SK-N-SH (cell line): ENCODE measurements at regions not wholly inside any gene's neighbourhood (a gene's known extent, or its start where the extent isn't known, plus 50 kb on each side); places are given as distances from the start of the nearest gene placed in this dataset.

Experiments
- CTCF ChIA-PET: fragments of 300-600, 350-600 bp; formaldehyde crosslinking; extraction: SDS; loops from one replicate; lab custom pipeline; 2021; lab: Yijun Ruan, JAX
- POLR2A ChIA-PET: fragments of 350-600 bp; sonication (Branson Sonifier 250); formaldehyde crosslinking; extraction: SDS; loops from one replicate; lab custom pipeline; 2020; ENCODE audit warnings: antibody characterized with exemption, inconsistent platforms; lab: Yijun Ruan, JAX
- DNase-seq: peaks from one replicate; pipeline ENCODE4 v3.0.0; 2012
- H2AFZ ChIP-seq: fragments of 200-600 bp; sonication (generic); 2 replicates; pipeline ENCODE4 v1.8.1; 2016; ENCODE audit warnings: antibody characterized with exemption, mild to moderate bottlenecking, low read depth
- H3F3A ChIP-seq: fragments of 200-600 bp; sonication (generic); replicated peaks from 2 replicates; pipeline ENCODE3; 2016; ENCODE audit warnings: antibody characterized with exemption, mild to moderate bottlenecking; ENCODE audit not compliant: insufficient read depth
- H3K27ac ChIP-seq, 2 experiments: fragments of 200-500 bp in 1 of 2; fragments of 200-600 bp in 1 of 2; sonication (Bioruptor generic) in 1 of 2; sonication (generic), shearing (Covaris generic) in 1 of 2; 2 replicates each; pipeline versions ENCODE4 v1.5.1 to v1.6.1; 2014 to 2016; ENCODE audit warnings: low read depth in 2 of 2, inconsistent platforms in 1 of 2, low read length in 1 of 2, mild to moderate bottlenecking in 1 of 2, mixed read lengths in 1 of 2
- H3K27me3 ChIP-seq: fragments of 200-600 bp; sonication (generic), shearing (Covaris generic); 2 replicates; pipeline ENCODE4 v1.6.1; 2016; ENCODE audit warnings: mixed run types; ENCODE audit not compliant: insufficient read depth
- H3K36me3 ChIP-seq, 2 experiments: fragments of 200-500 bp in 1 of 2; fragments of 200-600 bp in 1 of 2; sonication (Bioruptor generic) in 1 of 2; sonication (generic) in 1 of 2; replicated peaks in 1 of 2; 2 replicates each; pipeline versions ENCODE3 to v1.5.1; 2014 to 2016; ENCODE audit warnings: low read length in 1 of 2, mild to moderate bottlenecking in 1 of 2; ENCODE audit not compliant: insufficient read depth in 2 of 2, control insufficient read depth in 1 of 2
- H3K4me1 ChIP-seq, 2 experiments: fragments of 200-500 bp in 1 of 2; fragments of 200-600 bp in 1 of 2; sonication (Bioruptor generic) in 1 of 2; sonication (generic), shearing (Covaris generic) in 1 of 2; 2 replicates each; pipeline versions ENCODE4 v1.5.1 to v1.6.1; 2014 to 2016; ENCODE audit warnings: low read depth in 1 of 2, low read length in 1 of 2, mixed run types in 1 of 2; ENCODE audit not compliant: insufficient read depth in 2 of 2, control insufficient read depth in 1 of 2
- H3K4me2 ChIP-seq: fragments of 200-600 bp; sonication (generic), shearing (Covaris generic); 2 replicates; pipeline ENCODE4 v1.6.1; 2017; ENCODE audit warnings: mixed run types
- H3K4me3 ChIP-seq, 2 experiments: fragments of 200-500 bp in 1 of 2; fragments of 200-600 bp in 1 of 2; sonication (Bioruptor generic) in 1 of 2; sonication (generic), shearing (Covaris generic) in 1 of 2; 2 replicates each; pipeline versions ENCODE4 v1.5.1 to v1.8.1; 2014 to 2016; ENCODE audit warnings: low read depth in 2 of 2, inconsistent platforms in 1 of 2, low read length in 1 of 2, mild to moderate bottlenecking in 1 of 2, mixed read lengths in 1 of 2, moderate library complexity in 1 of 2
- H3K79me2 ChIP-seq: fragments of 200-600 bp; sonication (generic); 2 replicates; pipeline ENCODE4 v1.8.1; 2017; ENCODE audit warnings: mild to moderate bottlenecking; ENCODE audit not compliant: insufficient read depth
- H3K9ac ChIP-seq: fragments of 200-600 bp; sonication (generic); 2 replicates; pipeline ENCODE4 v1.6.1; 2017; ENCODE audit warnings: mixed run types
- H3K9me2 ChIP-seq: fragments of 200-600 bp; sonication (generic); 2 replicates; pipeline ENCODE4 v1.6.1; 2017; ENCODE audit warnings: mixed run types
- H3K9me3 ChIP-seq: fragments of 200-600 bp; sonication (generic); 2 replicates; pipeline ENCODE4 v1.6.1; 2017; ENCODE audit warnings: mixed run types, mild to moderate bottlenecking, moderate library complexity
- H4K20me1 ChIP-seq: fragments of 200-600 bp; sonication (generic); 2 replicates; pipeline ENCODE4 v1.6.1; 2017; ENCODE audit warnings: mild to moderate bottlenecking, mixed run types; ENCODE audit not compliant: insufficient read depth
- CTCF ChIP-seq: fragments of 200-600 bp; sonication (generic); IDR thresholded peaks from 2 replicates; pipeline ENCODE4 v1.6.1; 2017; ENCODE audit warnings: antibody characterized with exemption, mild to moderate bottlenecking, moderate library complexity
- ELF1 ChIP-seq: IDR thresholded peaks from 2 replicates; pipeline ENCODE4 v1.4.0; 2012
- EP300 ChIP-seq, 2 experiments: IDR thresholded peaks; 2 replicates each; pipeline versions ENCODE4 v1.4.0 to v1.6.1; 2012; ENCODE audit warnings: borderline replicate concordance in 1 of 2, low read depth in 1 of 2, low read length in 1 of 2
- EZH2phosphoT487 ChIP-seq: fragments of 200-600 bp; sonication (generic); IDR thresholded peaks from 2 replicates; pipeline ENCODE4 v1.6.1; 2017; ENCODE audit warnings: low read depth, mixed run types, mild to moderate bottlenecking, antibody characterized with exemption, moderate library complexity, borderline replicate concordance
- FOSL2 ChIP-seq: IDR thresholded peaks from 2 replicates; pipeline ENCODE4 v1.4.0; 2012; ENCODE audit warnings: low read depth, mild to moderate bottlenecking, moderate library complexity, borderline replicate concordance
- FOXJ3 ChIP-seq: sonication (generic); formaldehyde crosslinking; IDR thresholded peaks from 2 replicates; pipeline ENCODE4 v1.5.1; 2020; ENCODE audit warnings: mild to moderate bottlenecking, missing genetic modification reagents
- GABPA ChIP-seq: IDR thresholded peaks from 2 replicates; pipeline ENCODE4 v1.4.0; 2012; ENCODE audit warnings: low read depth, mild to moderate bottlenecking
- IRF3 ChIP-seq: fragments of 150-350 bp; IDR thresholded peaks from 2 replicates; pipeline ENCODE4 v1.6.1; 2016; ENCODE audit warnings: mild to moderate bottlenecking, low read depth, low read length
- JUND ChIP-seq: IDR thresholded peaks from 2 replicates; pipeline ENCODE4 v1.4.0; 2012
- MEF2A ChIP-seq: IDR thresholded peaks from 2 replicates; pipeline ENCODE4 v1.4.0; 2012; ENCODE audit warnings: low read depth, borderline replicate concordance
- POLR2AphosphoS5 ChIP-seq: IDR thresholded peaks from 2 replicates; pipeline ENCODE4 v1.6.1; 2012; ENCODE audit warnings: low read depth, low read length
- RFX5 ChIP-seq: IDR thresholded peaks from 2 replicates; pipeline ENCODE4 v1.6.1; 2012; ENCODE audit warnings: mild to moderate bottlenecking, improper control_type of control experiment, low read length
- SIN3A ChIP-seq: IDR thresholded peaks from 2 replicates; pipeline ENCODE4 v1.6.1; 2012; ENCODE audit warnings: low read depth, mild to moderate bottlenecking, low read length, moderate library complexity, borderline replicate concordance
- TCF12 ChIP-seq: IDR thresholded peaks from 2 replicates; pipeline ENCODE4 v1.4.0; 2012
- YY1 ChIP-seq: IDR thresholded peaks from 2 replicates; pipeline ENCODE4 v1.4.0; 2012; ENCODE audit warnings: low read depth, mild to moderate bottlenecking
- whole genome bisulfite sequencing: methylation state at CpG from one replicate; pipeline ENCODE4 v1.1.6; 2017; ENCODE audit warnings: low lambda C conversion rate; 5-methylcytosine and 5-hydroxymethylcytosine counted together
- TF ChIP-seq, protein P1 (sequence below): IDR thresholded peaks from 2 replicates; pipeline ENCODE4 v1.6.1; 2012; ENCODE audit warnings: mild to moderate bottlenecking, low read depth, low read length, moderate library complexity
- TF ChIP-seq, protein P2 (sequence below): IDR thresholded peaks from 2 replicates; pipeline ENCODE4 v1.4.0; 2012; ENCODE audit warnings: low read depth, borderline replicate concordance

DNA sequence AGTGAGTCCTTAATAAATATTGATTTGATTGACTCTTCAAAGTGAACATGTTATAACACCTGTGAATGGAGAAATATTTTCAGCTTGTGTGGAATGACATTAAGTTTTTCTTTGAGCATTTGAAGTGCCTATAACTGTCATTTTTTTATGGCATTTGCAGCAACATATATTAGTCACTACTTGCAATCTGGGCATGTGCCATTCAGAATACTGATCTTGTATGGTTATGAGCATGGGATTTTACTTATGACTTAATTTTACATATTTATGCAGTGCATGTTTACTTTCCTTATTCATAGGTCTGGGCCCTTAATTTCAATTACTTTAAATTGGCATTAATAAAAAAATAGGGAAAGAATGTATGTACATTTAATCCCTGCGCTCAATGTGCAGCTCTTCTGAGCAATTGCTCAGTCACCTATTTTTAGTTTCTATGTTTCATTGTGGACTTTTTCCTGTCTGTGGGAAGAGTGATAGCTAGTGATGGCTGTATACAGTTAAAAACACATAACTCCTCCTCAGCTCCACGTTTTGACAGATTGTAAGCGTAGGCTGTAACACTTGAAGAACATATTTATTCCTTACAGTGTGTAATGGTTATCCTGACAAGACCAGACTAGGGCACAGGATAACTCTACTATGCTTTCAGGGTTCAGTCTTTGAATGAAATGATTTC is 339.6 kb downstream of the SNAPC1 start:
- TF ChIP-seq YY1 (no peak), POLR2AphosphoS5 (no peak), CTCF (no peak), EZH2phosphoT487 (no peak), MEF2A (no peak), ELF1 (no peak), FOSL2 (no peak), FOXJ3 (CRISPR knock-in tag) (no peak), GABPA (no peak), EP300 (IDR thresholded peaks at IDR 0.05; ENCODE audit: borderline replicate concordance in 1 of 2, low read depth in 1 of 2, low read length in 1 of 2) (no peak), JUND (no peak), SIN3A (no peak), TCF12 (no peak), IRF3 (no peak), RFX5 (no peak)
- TF ChIP-seq, protein P1, sequence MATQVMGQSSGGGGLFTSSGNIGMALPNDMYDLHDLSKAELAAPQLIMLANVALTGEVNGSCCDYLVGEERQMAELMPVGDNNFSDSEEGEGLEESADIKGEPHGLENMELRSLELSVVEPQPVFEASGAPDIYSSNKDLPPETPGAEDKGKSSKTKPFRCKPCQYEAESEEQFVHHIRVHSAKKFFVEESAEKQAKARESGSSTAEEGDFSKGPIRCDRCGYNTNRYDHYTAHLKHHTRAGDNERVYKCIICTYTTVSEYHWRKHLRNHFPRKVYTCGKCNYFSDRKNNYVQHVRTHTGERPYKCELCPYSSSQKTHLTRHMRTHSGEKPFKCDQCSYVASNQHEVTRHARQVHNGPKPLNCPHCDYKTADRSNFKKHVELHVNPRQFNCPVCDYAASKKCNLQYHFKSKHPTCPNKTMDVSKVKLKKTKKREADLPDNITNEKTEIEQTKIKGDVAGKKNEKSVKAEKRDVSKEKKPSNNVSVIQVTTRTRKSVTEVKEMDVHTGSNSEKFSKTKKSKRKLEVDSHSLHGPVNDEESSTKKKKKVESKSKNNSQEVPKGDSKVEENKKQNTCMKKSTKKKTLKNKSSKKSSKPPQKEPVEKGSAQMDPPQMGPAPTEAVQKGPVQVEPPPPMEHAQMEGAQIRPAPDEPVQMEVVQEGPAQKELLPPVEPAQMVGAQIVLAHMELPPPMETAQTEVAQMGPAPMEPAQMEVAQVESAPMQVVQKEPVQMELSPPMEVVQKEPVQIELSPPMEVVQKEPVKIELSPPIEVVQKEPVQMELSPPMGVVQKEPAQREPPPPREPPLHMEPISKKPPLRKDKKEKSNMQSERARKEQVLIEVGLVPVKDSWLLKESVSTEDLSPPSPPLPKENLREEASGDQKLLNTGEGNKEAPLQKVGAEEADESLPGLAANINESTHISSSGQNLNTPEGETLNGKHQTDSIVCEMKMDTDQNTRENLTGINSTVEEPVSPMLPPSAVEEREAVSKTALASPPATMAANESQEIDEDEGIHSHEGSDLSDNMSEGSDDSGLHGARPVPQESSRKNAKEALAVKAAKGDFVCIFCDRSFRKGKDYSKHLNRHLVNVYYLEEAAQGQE: no peak
- TF ChIP-seq, protein P2, sequence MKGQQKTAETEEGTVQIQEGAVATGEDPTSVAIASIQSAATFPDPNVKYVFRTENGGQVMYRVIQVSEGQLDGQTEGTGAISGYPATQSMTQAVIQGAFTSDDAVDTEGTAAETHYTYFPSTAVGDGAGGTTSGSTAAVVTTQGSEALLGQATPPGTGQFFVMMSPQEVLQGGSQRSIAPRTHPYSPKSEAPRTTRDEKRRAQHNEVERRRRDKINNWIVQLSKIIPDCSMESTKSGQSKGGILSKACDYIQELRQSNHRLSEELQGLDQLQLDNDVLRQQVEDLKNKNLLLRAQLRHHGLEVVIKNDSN: no peak
- CTCF ChIA-PET: interaction anchor here (1.3 kb wide), 1 partner anchor 16 kb away, joined by 4 read pairs; no protein-coding TSS in a partner anchor
- no peaks in the 10 kb centered on the region for H3K79me2 ChIP-seq

More for the DNA sequence above, 339.6 kb downstream of the SNAPC1 start:
- 43% methylated on average over 3 of the region's 3 CpGs for WGBS
- Histone ChIP-seq H3K9ac (no peak overlapping the region), H3K4me1 (no peaks in the 10 kb centered on the region; a peak in 1 of 4 replicates), H3F3A (no peaks in the 10 kb centered on the region), H3K4me3 (no peak overlapping the region), H3K27me3 (no peaks in the 10 kb centered on the region), H3K27ac (no peak overlapping the region), H3K4me2 (no peak overlapping the region), H3K9me2 (no peaks in the 10 kb centered on the region), H3K36me3 (no peaks in the 10 kb centered on the region), H4K20me1 (no peaks in the 10 kb centered on the region), H2AFZ (no peak overlapping the region), H3K9me3 (no peaks in the 10 kb centered on the region)
- POLR2A ChIA-PET: no interaction called here
- no peak for DNase-seq
